ENCODE measurements at regions not wholly inside any gene's neighbourhood (a gene's known extent, or its start where the extent isn't known, plus 50 kb on each side); places are given as distances from the start of the nearest gene placed in this dataset.

GRCh38 chr6:65900928-65901327 is 193.9 kb upstream of the EYS start:
- DNase-seq = no peak

- no peak for DNase-seq
Measured at GRCh38 chr6:65896140-65896539, 189.1 kb upstream of the EYS start.

DNA sequence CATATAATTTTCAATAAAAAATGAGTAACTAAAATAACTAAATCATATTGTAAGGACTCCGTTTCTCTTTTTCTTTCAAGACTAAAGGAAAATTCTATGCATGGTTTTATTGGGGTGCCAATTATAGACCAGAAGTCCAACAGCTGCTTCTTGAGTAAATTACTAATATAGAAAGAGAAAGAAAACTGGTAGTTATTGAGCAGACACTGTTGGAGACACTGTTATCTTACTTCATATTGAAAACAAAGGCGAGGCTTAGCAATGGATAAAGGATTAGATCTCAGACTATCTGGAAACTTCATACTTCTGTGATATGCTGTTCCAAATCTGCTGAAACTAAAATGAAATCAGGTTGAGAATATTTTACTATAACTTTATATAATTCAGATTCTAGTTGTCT is 169.6 kb upstream of the EYS start:
- DNase-seq = no peak

GRCh38 chr6:65852369-65852852 is 145.4 kb upstream of the EYS start:
- DNase-seq = no peak

DNA sequence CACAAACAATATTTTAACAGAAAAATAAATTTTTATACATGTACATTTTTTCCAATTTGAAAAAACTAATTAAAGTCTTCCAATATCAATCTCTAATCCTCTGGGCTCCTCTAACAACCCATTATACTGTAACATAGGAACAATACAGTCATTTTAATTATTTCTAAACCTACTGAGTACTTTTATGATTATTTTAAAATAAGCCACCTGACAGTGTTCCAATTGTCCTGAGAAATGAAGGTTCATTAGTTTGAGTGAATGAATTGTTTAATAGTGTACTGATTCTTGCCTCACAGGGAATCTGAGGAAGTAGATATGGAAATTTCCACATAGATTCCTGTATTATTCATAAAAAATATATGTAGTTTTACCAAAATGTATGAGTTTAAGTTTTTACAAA is 123.1 kb upstream of the EYS start:
- no peak for DNase-seq

- DNase-seq = no peak
Measured at GRCh38 chr6:65819152-65819551, 112.1 kb upstream of the EYS start.

GRCh38 chr6:65818576-65818975 is 111.5 kb upstream of the EYS start:
- no peak for DNase-seq

DNA sequence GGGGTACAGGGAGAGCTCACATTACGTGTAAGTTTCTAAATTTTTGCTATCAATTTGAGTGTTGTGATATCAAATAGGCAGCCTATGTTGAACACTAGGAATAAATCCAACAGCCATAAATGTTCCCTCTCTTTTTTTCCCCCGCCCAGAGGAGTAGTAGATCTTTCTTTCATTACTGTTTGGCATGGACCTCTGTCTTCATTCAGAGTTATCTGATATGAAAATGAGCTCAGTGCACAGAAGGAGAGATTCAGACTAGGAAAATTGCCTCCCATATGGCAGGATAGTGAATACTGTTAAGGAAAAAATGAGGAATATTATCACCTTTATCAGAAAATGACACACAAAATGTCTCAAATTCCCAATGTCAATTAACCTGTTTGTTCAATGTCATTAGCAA is 110.0 kb upstream of the EYS start:
- DNase-seq = peak; percentile 9 to 48

- no peak for DNase-seq
Measured at GRCh38 chr6:65814071-65814470, 107.0 kb upstream of the EYS start.

GRCh38 chr6:65803186-65803585 is 96.2 kb upstream of the EYS start:
- DNase-seq = no peak

DNA sequence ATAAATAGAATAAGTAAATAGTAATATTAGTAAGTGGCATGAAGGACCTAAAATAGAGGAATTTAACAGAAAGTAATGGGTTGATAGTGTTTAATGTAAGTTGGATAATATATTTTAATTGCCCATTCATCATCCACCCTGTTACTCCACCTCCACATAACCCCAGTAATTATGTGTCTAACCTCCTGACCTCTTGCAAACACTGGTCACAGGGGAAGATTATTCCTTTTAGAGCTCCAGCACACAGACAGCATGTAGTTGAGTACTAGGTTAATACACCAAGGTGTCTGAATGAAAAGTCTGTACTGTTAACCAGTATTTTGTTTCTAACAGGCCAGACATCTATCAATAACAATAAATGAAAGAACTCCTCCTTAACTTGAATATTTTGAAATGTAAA is 92.4 kb upstream of the EYS start:
- DNase-seq = no peak

DNA sequence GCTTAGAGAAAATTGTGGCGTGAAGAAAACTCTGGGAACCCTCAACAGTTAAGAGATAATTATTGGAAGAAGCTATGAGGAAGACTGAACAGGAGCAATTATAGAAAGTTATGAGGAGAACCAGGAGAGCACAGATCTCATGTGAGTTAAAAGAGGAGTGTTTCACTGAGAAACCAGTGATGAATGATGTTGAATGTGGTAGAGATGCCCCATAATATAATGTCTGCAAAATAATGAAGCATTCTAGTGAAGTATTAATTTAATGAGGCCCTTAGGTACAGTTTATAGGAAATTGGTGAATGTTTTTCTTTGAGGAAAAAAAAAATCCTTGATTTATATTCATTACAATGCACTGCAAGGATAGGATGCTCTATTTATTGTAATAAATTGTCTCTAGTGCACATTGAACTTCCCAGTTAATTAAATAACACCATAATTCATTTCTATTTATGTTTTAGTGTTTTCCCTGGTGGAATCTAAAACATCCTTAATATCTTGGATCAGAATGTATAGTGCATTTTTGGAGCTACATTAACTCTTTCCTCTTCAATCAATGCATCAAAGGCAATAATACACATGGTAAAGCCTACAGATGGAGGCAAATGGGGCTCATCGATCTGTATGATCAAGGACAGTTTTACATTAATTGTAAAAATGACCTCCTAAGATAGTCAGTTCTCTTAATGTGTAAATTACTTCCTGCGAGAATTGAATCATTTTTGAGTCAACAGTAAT is 91.4 kb upstream of the EYS start:
- no peak for DNase-seq

DNA sequence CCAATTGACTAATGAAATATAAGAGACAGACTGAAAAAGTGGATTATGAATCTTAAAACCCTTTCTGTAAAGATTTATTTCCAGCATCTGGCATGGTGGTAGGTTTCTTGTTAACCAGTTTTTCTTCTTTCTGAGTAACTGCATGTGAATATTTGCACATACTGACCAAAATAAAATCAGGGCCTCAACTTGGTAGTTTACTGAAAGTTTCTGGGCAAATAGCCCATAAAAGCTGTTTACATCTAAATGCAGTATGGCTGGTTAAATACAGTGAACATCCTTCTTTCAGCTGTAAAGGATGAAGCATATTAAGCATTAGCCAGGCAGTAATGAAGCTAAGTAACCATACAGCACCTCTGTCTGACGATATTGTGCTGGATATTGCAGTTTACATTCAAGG is 83.6 kb upstream of the EYS start:
- DNase-seq = no peak

DNA sequence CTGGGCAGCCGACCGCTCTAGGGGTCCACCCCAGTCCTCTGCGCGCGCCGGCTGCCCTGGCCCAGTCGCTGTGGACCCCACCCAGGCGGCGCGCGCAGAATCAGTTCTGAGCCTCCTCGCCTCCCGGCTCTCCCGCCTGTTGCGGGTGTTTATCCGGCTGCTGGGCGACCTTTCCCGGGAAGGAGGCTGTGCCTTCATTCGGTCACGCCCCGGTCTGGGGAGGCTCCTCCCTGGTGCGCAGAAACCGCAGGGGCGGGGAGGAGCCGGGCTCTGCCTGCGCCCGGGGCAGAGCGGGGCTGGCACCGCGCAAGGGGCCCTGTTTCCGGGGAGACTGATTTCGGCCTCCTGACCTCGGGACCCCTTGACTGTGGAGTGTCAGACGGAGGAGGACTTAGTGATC is 80.8 kb upstream of the EYS start:
- no peak for DNase-seq

- DNase-seq = peak in 1 of 2 experiments; percentile 7
Measured at GRCh38 chr6:65786815-65787214, 79.8 kb upstream of the EYS start.

- DNase-seq = no peak
Measured at GRCh38 chr6:65780691-65781090, 73.7 kb upstream of the EYS start.

- DNase-seq = peak in 1 of 2 experiments; percentile 18
Measured at GRCh38 chr6:65776332-65776731, 69.3 kb upstream of the EYS start.

GRCh38 chr6:65771946-65772345 is 64.9 kb upstream of the EYS start:
- no peak for DNase-seq

- no peak for DNase-seq
Measured at GRCh38 chr6:65761890-65762289, 54.9 kb upstream of the EYS start.

DNA sequence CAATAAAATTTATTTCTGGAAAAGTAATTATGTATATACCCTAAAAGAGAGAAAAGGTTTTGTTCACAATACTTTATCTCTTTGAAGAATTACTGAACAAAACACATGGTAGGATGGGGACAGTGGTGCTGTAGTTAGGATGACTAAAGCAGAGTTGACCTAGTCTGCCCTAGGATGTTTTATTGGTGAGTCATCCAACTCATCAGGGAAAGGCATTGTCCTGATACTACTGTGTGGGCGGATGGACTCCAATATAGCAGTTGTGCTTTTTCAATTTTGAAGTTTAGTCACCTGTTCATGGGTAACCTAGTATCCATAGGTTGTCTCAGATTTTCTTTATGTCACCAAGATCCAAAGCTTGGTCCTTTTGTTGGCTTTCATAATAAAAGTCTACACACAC is 53.3 kb upstream of the EYS start:
- DNase-seq = no peak
